Rectal smooth muscle tissue (tissue), 1 donor: ENCODE measurements at regions not wholly inside any gene's neighbourhood (a gene's known extent, or its start where the extent isn't known, plus 50 kb on each side); places are given as distances from the start of the nearest gene placed in this dataset.

ENCODE experiments used
- H3K27ac ChIP-seq: one replicate; pipeline ENCODE4 v1.7.0; 2013; ENCODE audit warnings: low read depth, low read length, inconsistent platforms
- H3K27me3 ChIP-seq: one replicate; pipeline ENCODE4 v1.7.0; 2013; ENCODE audit warnings: low read length; ENCODE audit not compliant: control insufficient read depth, insufficient read depth
- H3K36me3 ChIP-seq: one replicate; pipeline ENCODE4 v1.7.0; 2013; ENCODE audit warnings: low read length; ENCODE audit not compliant: control insufficient read depth, insufficient read depth
- H3K4me1 ChIP-seq: one replicate; pipeline ENCODE4 v1.7.0; 2013; ENCODE audit warnings: low read length; ENCODE audit not compliant: control insufficient read depth, insufficient read depth
- H3K4me3 ChIP-seq: one replicate; pipeline ENCODE4 v1.7.0; 2013; ENCODE audit warnings: low read length
- H3K9ac ChIP-seq: one replicate; pipeline ENCODE4 v1.7.0; 2013; ENCODE audit warnings: low read length

DNA sequence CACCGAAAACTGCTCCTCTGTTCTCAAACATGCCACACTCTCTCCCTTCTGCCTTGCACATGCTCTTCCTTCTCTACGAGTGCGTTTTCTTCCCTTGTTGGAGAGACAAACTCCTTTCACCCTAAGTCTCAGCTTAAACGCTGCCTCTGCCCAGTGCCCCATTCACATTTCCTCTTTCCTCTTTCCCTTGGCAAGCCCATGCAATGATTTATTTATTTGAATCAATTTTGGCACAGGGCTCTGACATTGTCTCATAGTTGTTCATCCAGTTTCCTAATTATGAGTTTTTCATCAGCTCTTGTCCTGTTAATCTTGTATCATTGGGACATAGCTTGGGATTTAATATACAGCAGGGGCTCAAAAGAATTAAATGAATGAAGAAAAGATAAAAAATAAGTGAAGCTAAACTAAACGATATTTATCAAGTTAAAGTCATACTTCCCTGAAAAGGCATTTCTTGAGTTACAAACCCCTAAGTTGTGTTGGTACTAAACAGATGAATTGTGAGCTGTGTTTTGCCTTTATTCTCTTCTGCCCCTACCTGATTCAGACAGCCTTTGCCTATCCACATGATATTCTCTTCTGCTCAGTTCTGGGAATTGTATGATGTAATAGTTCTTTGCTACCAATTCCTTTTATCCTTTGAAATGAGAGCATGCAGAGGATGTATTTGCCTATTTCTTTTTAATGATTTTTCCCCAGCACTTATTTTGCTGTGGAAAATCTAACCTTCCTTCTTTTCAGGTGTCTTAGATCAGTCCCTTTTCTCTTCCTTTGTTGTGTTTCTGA, 704.4 kb downstream of the UTRN start:
- no peaks in the 10 kb centered on the region for H3K27me3 ChIP-seq
- H3K36me3 ChIP-seq = no peaks in the 10 kb centered on the region
- H3K4me1 ChIP-seq = no peaks in the 10 kb centered on the region
- no peak overlapping the region for H3K27ac ChIP-seq
- H3K9ac ChIP-seq = no peak overlapping the region
- H3K4me3 ChIP-seq = no peak overlapping the region

DNA sequence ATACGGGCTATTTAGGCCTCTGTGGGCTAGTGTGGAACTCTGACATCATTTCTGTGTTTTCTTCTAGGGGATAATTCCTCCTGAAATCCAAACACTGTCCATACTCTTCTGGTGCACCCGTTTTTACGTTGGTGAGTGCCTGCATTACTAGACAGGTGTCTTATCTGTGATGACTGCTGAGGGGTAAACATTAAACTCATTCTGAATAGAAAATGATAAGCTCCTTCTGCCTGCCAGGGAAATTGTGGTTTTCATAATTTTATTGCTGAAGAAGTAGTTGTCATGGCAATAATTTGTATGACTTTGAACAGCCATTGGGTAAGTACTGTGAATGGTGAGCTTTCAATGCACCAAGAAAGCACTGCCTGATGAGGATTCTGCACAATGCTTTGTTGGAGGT, 705.6 kb downstream of the UTRN start:
- no peak overlapping the region for H3K27ac ChIP-seq
- H3K9ac ChIP-seq = no peak overlapping the region
- no peaks in the 10 kb centered on the region for H3K36me3 ChIP-seq
- H3K27me3 ChIP-seq = no peaks in the 10 kb centered on the region
- H3K4me1 ChIP-seq = no peaks in the 10 kb centered on the region
- no peak overlapping the region for H3K4me3 ChIP-seq

DNA sequence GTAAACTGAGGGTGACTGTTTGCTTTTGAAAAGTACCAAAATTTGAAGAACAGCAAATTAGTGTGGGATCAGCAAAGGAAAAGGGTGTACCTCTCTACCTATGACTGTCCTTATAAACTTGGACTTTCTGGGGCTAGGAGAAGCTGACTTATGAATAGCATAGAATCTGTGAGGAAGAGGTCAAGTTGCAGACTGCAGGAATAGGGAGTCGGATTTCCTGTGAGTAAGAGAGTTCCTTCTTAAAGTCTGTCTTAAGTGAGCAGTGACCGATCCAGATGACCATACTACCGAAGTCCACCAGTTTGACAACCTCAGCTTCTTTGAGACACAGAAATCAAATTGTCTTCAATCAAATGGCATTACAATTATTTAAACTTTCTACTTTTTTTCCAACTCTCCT, 708.7 kb downstream of the UTRN start:
- Histone ChIP-seq H3K36me3 (no peaks in the 10 kb centered on the region), H3K4me3 (no peak overlapping the region), H3K4me1 (no peaks in the 10 kb centered on the region), H3K27me3 (no peaks in the 10 kb centered on the region), H3K27ac (no peak overlapping the region), H3K9ac (no peak overlapping the region)

DNA sequence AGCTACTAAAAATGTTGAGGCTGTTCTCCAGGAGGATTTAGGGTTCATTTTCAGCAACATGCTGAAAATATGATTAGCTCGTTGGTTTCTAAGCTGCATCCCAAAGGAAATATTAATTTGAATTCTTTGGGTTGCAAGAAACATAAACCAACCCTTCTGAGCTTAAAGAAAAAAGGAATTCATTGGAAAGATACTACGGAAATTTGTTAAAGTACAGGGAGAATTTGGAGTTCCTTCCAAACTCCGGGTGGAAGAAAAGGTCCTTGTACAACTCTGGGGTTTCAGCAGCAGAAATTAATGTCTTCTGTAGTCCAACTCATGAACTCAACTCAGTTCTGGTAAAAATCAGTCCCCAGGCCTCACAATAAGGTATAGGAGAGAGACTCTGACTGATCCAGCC, 712.9 kb downstream of the UTRN start:
- Histone ChIP-seq H3K36me3 (no peaks in the 10 kb centered on the region), H3K9ac (no peak overlapping the region), H3K4me1 (no peaks in the 10 kb centered on the region), H3K27ac (no peak overlapping the region), H3K4me3 (no peak overlapping the region), H3K27me3 (no peaks in the 10 kb centered on the region)

DNA sequence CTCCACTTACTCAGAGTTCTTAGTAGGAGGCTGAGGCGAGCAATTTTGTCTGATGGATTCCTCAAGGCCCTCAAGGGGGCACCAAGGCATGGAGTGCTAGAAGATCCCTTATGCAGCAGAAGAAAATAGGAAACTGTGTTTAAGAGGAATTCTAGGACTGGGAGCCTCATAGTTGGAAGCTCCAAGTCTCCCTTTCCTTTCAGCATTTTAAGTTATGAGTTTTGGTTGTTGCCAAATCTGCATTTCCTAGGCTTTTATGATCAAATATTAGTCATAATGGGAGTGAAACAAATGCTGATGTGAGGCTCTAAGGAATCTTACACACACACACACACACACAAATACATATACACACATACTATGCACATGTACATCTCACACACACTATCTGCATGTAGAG, 714.0 kb downstream of the UTRN start:
- H3K27ac ChIP-seq = no peak overlapping the region
- no peak overlapping the region for H3K9ac ChIP-seq
- no peak overlapping the region for H3K4me3 ChIP-seq
- H3K36me3 ChIP-seq = no peaks in the 10 kb centered on the region
- no peaks in the 10 kb centered on the region for H3K4me1 ChIP-seq
- no peaks in the 10 kb centered on the region for H3K27me3 ChIP-seq

DNA sequence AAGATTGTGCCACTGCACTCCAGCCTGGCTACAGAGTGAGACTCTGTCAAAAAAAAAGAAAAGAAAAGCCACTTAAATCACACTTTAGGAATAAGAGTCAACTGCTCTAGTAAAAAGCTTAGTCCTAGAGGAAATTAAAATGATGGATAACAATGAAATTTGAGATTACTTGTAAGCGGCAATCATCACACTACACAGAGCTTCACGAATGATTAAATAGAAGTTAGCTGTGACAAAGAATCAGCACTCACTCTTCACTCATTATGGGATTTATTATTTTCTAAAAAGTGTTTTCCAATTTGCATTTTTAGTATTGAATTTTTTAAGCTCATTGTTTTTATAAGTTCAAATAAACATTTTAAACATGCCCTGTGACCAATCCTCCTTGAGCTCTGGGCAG, 718.0 kb downstream of the UTRN start:
- Histone ChIP-seq H3K4me1 (no peaks in the 10 kb centered on the region), H3K27me3 (no peaks in the 10 kb centered on the region), H3K36me3 (no peaks in the 10 kb centered on the region), H3K4me3 (no peak overlapping the region), H3K9ac (no peak overlapping the region), H3K27ac (no peak overlapping the region)

DNA sequence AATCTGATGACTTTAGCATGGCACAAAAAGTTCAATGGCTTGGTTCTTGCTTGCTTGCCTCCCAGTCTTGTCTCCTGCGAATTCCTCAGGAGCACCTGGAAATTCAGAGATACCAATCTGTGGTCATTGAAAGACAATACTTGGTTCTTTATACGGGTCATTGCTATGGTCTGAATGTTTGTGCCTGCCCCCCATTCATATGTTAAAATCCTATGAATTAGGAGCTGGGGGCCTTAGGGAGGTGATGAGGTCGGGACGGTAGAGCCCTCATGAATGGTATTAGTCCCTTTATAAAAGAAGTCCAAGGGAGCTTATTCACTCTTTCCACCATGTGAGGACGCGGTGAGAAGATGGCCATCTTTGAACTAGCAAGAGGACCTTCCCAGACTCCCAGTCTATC, 721.8 kb downstream of the UTRN start:
- no peaks in the 10 kb centered on the region for H3K36me3 ChIP-seq
- H3K27ac ChIP-seq = no peak overlapping the region
- H3K9ac ChIP-seq = no peak overlapping the region
- no peaks in the 10 kb centered on the region for H3K27me3 ChIP-seq
- H3K4me3 ChIP-seq = no peak overlapping the region
- H3K4me1 ChIP-seq = no peaks in the 10 kb centered on the region

DNA sequence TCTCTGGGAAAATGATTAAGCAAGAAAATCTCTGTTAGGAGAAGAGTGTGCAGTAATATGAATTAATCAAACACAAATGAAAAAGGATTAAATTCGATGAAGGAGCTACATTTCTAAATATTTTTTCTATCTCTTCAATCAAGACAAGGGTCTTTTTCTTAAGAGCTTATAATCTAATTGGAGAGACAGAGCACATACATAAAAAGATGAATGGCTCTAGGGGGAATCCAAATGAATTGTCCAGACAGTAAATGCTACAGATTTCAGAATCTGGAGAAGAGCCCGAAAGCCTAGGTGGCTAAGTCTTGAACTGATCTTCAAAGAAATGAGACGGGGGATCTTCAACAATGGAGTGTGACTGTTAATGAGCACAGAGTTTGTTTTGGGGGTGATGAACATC, 723.6 kb downstream of the UTRN start:
- H3K9ac ChIP-seq = no peak overlapping the region
- H3K4me3 ChIP-seq = no peak overlapping the region

DNA sequence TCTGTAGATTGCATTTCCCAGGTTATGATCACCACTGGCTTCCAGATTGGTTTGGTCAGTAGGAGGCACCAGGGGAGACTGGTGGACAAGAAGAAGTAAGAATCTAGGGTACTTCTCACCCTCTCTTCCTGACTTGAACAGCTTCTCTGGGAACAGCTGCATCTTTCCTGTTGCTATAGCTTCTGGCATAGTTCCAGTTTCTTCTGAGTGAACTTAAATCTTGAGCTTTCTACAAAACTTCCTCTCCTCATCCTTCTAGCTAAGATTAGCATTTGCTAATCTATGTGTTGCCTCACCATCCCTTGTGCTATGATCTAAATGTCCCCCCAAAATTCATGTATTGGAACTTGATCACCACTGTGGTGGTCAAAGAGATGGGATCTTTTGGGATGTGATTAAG, 724.6 kb downstream of the UTRN start:
- H3K9ac ChIP-seq = no peak overlapping the region
- no peaks in the 10 kb centered on the region for H3K27me3 ChIP-seq
- H3K4me3 ChIP-seq = no peak overlapping the region
- H3K36me3 ChIP-seq = no peaks in the 10 kb centered on the region
- H3K4me1 ChIP-seq = no peaks in the 10 kb centered on the region
- no peak overlapping the region for H3K27ac ChIP-seq

More for the DNA sequence above, 723.6 kb downstream of the UTRN start:
- H3K27me3 ChIP-seq = no peaks in the 10 kb centered on the region
- H3K36me3 ChIP-seq = no peaks in the 10 kb centered on the region
- H3K27ac ChIP-seq = no peak overlapping the region
- H3K4me1 ChIP-seq = no peaks in the 10 kb centered on the region

DNA sequence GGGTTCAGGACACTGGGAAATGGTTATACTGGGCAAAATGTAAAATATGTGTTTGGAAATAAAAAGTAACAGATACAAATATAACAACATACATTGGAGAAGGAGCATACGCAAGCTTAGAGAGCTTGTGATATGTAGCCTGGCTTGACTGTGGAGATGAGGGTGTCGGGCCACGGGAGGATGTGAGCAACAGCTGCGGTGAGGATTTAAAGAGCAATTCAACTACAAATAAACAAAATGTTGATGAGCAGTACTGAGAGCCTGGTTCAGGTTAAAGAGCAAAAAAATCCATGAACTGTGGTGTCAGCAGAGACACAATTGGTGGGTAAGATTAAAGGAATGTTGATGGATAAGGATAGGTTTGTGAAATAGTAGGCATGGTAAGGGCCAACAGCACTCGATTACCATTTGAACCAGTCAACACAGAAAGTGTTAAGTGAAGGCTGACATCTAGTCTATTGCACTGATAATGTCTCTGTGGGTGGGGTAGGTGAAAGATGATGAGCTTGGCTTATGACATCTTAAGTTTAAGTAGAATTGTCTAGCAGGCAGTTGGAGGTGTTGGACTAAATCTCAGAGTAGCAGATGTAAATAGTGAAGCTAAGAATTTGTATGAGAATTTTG, 723.2 kb downstream of the EPM2A start:
- H3K36me3 ChIP-seq = no peaks in the 10 kb centered on the region
- no peak overlapping the region for H3K4me3 ChIP-seq
- no peaks in the 10 kb centered on the region for H3K27me3 ChIP-seq
- no peak overlapping the region for H3K9ac ChIP-seq
- H3K4me1 ChIP-seq = no peaks in the 10 kb centered on the region
- no peak overlapping the region for H3K27ac ChIP-seq

DNA sequence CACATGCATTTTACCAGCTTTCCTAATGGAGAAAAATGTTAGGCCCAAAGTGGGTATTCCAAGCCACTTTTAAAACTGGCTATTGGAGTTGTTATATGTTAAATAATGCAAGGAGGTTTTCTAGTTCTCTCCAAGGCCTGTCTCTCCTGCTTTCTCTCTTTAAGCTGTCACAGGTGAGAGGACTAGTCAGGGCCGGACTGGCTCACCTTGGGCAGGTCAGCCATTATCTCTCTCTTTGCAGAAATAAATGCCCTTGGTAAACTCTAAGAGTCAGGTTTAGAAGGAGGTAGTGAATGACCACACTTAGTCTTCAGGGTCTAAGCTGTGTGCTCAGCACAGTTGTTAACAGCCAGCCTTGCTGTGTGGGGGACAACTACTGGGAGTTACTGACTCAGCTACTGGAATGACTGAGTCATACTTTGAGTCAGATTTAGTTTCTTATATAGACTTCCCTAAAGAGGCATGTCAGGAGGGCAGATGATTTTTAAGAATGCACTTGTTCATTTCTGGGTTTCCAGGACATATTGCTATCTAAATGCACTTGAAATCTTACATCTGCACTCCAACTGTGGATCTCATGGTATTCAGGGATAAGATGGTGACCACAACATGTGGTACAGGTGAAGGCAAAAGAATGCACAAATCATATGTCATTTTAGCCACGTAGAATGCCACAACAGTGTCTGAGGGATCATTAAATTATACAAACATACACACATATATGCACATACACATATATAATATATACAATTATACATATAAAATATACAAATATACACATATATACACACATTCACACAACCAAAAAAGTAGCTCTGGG, 719.4 kb downstream of the EPM2A start:
- no peaks in the 10 kb centered on the region for H3K27me3 ChIP-seq
- H3K9ac ChIP-seq = no peak overlapping the region
- H3K4me3 ChIP-seq = no peak overlapping the region
- no peaks in the 10 kb centered on the region for H3K36me3 ChIP-seq
- H3K27ac ChIP-seq = no peak overlapping the region
- H3K4me1 ChIP-seq = no peaks in the 10 kb centered on the region

DNA sequence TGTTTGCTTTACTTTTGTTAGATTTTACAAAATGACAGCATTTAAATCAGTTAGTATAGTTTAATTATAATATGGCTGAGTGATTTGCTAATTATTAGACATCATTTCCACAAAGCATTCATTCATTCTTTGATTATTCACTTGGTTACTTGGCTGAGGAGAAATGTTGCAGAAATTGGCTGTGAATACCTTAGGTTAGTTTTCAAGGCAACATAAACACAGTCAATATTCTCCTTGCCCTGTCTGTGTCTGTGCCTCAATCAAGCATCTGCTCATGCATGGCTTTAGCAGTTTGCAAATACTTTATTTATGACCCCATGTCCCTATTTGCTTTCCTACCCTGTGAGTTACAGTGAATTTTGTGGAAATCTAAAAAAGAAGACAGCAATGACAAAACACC, 718.3 kb downstream of the EPM2A start:
- H3K4me1 ChIP-seq = no peaks in the 10 kb centered on the region
- H3K36me3 ChIP-seq = no peaks in the 10 kb centered on the region
- no peak overlapping the region for H3K4me3 ChIP-seq
- H3K27ac ChIP-seq = no peak overlapping the region
- no peaks in the 10 kb centered on the region for H3K27me3 ChIP-seq
- no peak overlapping the region for H3K9ac ChIP-seq
